T-cell (primary cell): ENCODE measurements at regions not wholly inside any gene's neighbourhood (a gene's known extent, or its start where the extent isn't known, plus 50 kb on each side); places are given as distances from the start of the nearest gene placed in this dataset.
"Not testable (repeated sequence)": the region's sequence is repeated elsewhere in the genome, so short reads cannot be mapped to it uniquely, and the experiment has no call there.

Experiments
- ATAC-seq, 4 experiments: fragments of 200-7000 bp in 3 of 4; fragments of 150-1000 bp in 1 of 4; cut with Tn5 transposase; replicated peaks in 1 of 4; 1 replicate in 3 of 4; 2 replicates in 1 of 4; pipeline ENCODE4 v1.10.0; 2021; ENCODE audit warnings: moderate library complexity in 3 of 4, mild to moderate bottlenecking in 2 of 4, moderate number of reproducible peaks in 1 of 4
- CTCF ChIA-PET, 2 donors: fragments of 300-600 bp; sonication (Branson Sonifier 250); formaldehyde crosslinking; loops; one replicate each; lab custom pipeline; 2022; ENCODE audit warnings: antibody characterized with exemption in 2 of 2; lab: Charles Lee
- POLR2A ChIA-PET, 2 donors: fragments of 300-600 bp; sonication (Branson Sonifier 250); formaldehyde crosslinking; loops; one replicate each; lab custom pipeline; 2022; ENCODE audit warnings: antibody characterized with exemption in 2 of 2; lab: Charles Lee
- DNase-seq, 35 experiments: peaks; one replicate each; pipeline versions ENCODE4 v3.0.0 to v3.0.0-alpha.2; 2013 to 2023
- H3K27ac ChIP-seq: one replicate; pipeline ENCODE4 v1.5.1; 2013; ENCODE audit warnings: low read length
- H3K27me3 ChIP-seq, 2 experiments: replicated peaks in 1 of 2; 1 replicate in 1 of 2; 2 replicates in 1 of 2; pipeline versions ENCODE4 v1.6.1 to v1.7.0; 2013; ENCODE audit warnings: low read length in 1 of 2, mixed read lengths in 1 of 2; ENCODE audit not compliant: control insufficient read depth in 2 of 2, insufficient read depth in 2 of 2; ENCODE audit errors: extremely low read depth in 1 of 2
- H3K36me3 ChIP-seq, 2 donors: 1 replicate in 1 of 2; 2 replicates in 1 of 2; pipeline versions ENCODE4 v1.6.1 to v1.7.0; 2013; ENCODE audit warnings: low read length in 1 of 2; ENCODE audit not compliant: control insufficient read depth in 2 of 2, insufficient read depth in 1 of 2; ENCODE audit errors: extremely low read depth in 1 of 2
- H3K4me1 ChIP-seq, 2 experiments: 1 replicate in 1 of 2; 2 replicates in 1 of 2; pipeline versions ENCODE4 v1.6.1 to v1.7.0; 2013; ENCODE audit warnings: low read length in 2 of 2, mixed read lengths in 1 of 2; ENCODE audit not compliant: insufficient read depth in 2 of 2, control insufficient read depth in 1 of 2; ENCODE audit errors: extremely low read depth in 1 of 2
- H3K4me3 ChIP-seq, 2 donors: 1 replicate in 1 of 2; 2 replicates in 1 of 2; pipeline versions ENCODE4 v1.5.1 to v1.7.0; 2013; ENCODE audit warnings: mild to moderate bottlenecking in 2 of 2, low read length in 1 of 2, moderate library complexity in 1 of 2; ENCODE audit not compliant: control insufficient read depth in 1 of 2; ENCODE audit errors: extremely low read depth in 1 of 2
- H3K9me3 ChIP-seq: 2 replicates; pipeline ENCODE4 v1.7.0; 2013
- H3K27ac Mint-ChIP-seq, 2 donors: one replicate each; pipeline ENCODE4 v1.8.0; 2020 to 2021; ENCODE audit warnings: mild to moderate bottlenecking in 2 of 2, mixed read lengths in 2 of 2
- H3K27me3 Mint-ChIP-seq, 2 donors: one replicate each; pipeline ENCODE4 v1.8.0; 2021 to 2022; ENCODE audit warnings: mixed read lengths in 2 of 2
- H3K36me3 Mint-ChIP-seq: one replicate; pipeline ENCODE4 v1.8.0; 2021; ENCODE audit warnings: mixed read lengths
- H3K4me1 Mint-ChIP-seq, 3 donors: one replicate each; pipeline ENCODE4 v1.8.0; 2020 to 2022; ENCODE audit warnings: mixed read lengths in 3 of 3, mild to moderate bottlenecking in 1 of 3
- H3K4me3 Mint-ChIP-seq, 3 donors: one replicate each; pipeline ENCODE4 v1.8.0; 2020 to 2022; ENCODE audit warnings: mild to moderate bottlenecking in 3 of 3, mixed read lengths in 3 of 3, moderate library complexity in 3 of 3
- H3K9me3 Mint-ChIP-seq, 3 donors: one replicate each; pipeline ENCODE4 v1.8.0; 2020 to 2022; ENCODE audit warnings: mixed read lengths in 3 of 3
- whole genome bisulfite sequencing: methylation state at CpG from one replicate; pipeline ENCODE4 v1.1.5; 2013; ENCODE audit warnings: missing lambda C conversion rate; ENCODE audit not compliant: insufficient coverage; 5-methylcytosine and 5-hydroxymethylcytosine counted together

DNA sequence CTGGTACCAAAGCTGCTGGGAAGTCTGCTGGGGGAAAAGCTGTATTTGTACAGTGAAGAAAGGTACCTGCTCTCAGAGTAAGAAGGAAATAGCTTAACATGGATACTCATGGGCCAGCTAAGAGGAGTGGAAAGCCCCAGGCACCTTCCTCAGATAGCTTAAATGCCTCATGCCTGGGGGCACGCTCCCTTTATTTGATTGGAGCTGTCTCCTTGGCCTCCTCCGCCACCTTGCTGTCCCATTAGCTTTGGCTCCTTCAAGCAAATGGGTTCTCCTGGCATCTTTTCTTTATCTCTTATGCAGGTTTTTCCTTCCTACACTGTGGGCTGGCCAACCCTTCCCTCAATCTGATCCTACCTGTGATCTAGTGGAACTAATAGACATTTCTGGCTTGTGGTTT is 318.5 kb downstream of the SH2D4B start:
- H3K36me3 ChIP-seq: no peaks in the 10 kb centered on the region
- H3K9me3 ChIP-seq: no peaks in the 10 kb centered on the region
- POLR2A ChIA-PET: no interaction called here
- no peak for DNase-seq
- ATAC-seq: no peak
- CTCF ChIA-PET: no interaction called here
- no peak overlapping the region for H3K4me3 ChIP-seq
- H3K27ac Mint-ChIP-seq: no peak overlapping the region
- H3K4me1 ChIP-seq: no peaks in the 10 kb centered on the region
- H3K27ac ChIP-seq: no peak overlapping the region
- peaks cover 2 to 18% of the 10 kb centered on the region in 2 donors for H3K27me3 Mint-ChIP-seq
- no peak overlapping the region for H3K4me3 Mint-ChIP-seq
- H3K27me3 ChIP-seq: no peaks in the 10 kb centered on the region
- WGBS: 83% methylated on average over 2 of the region's 2 CpGs
- H3K36me3 Mint-ChIP-seq: no peaks in the 10 kb centered on the region
- no peaks in the 10 kb centered on the region for H3K4me1 Mint-ChIP-seq
- H3K9me3 Mint-ChIP-seq: no peaks in the 10 kb centered on the region

DNA sequence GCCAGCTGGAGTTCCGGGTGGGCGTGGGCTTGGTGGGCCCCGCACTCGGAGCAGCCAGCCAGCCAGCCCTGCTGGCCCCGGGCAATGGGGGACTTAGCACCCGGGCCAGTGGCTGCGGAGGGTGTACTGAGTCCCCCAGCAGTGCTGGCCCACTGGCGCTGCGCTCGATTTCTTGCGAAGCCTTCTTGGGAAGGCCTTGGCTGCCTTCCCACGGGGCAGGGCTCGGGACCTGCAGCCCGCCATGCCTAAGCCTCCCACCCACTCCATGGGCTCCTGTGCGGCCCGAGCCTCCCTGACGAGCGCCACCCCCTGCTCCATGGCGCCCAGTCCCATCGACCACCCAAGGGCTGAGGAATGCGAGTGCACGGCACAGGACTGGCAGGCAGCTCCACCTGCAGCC is 321.6 kb downstream of the SH2D4B start:
- H3K36me3 Mint-ChIP-seq, CTCF ChIA-PET, DNase-seq, POLR2A ChIA-PET, H3K27me3 ChIP-seq, H3K9me3 Mint-ChIP-seq, H3K27ac Mint-ChIP-seq, H3K4me3 Mint-ChIP-seq, ATAC-seq, H3K4me1 ChIP-seq, H3K36me3 ChIP-seq, H3K4me1 Mint-ChIP-seq, H3K9me3 ChIP-seq, H3K27ac ChIP-seq, H3K4me3 ChIP-seq, H3K27me3 Mint-ChIP-seq: not testable (repeated sequence)
- WGBS: 88% methylated on average over 7 of the region's 22 CpGs

GRCh38 chr10:80860719-80861118 is 323.0 kb downstream of the SH2D4B start:
- no peak overlapping the region for H3K27ac Mint-ChIP-seq
- H3K4me3 Mint-ChIP-seq: no peak overlapping the region
- ATAC-seq (no peak), DNase-seq (no peak)
- ChIA-PET CTCF (no interaction called here), POLR2A (no interaction called here)
- H3K4me3 ChIP-seq: no peak overlapping the region
- WGBS: 100% methylated on average over 1 of the region's 1 CpG
- no peaks in the 10 kb centered on the region for H3K36me3 Mint-ChIP-seq
- no peaks in the 10 kb centered on the region for H3K4me1 ChIP-seq
- H3K36me3 ChIP-seq: no peaks in the 10 kb centered on the region
- H3K27me3 Mint-ChIP-seq: peaks cover 1 to 2% of the 10 kb centered on the region in 2 donors
- H3K27me3 ChIP-seq: no peaks in the 10 kb centered on the region
- no peaks in the 10 kb centered on the region for H3K9me3 Mint-ChIP-seq
- no peak overlapping the region for H3K27ac ChIP-seq
- H3K9me3 ChIP-seq: no peaks in the 10 kb centered on the region
- H3K4me1 Mint-ChIP-seq: no peaks in the 10 kb centered on the region

DNA sequence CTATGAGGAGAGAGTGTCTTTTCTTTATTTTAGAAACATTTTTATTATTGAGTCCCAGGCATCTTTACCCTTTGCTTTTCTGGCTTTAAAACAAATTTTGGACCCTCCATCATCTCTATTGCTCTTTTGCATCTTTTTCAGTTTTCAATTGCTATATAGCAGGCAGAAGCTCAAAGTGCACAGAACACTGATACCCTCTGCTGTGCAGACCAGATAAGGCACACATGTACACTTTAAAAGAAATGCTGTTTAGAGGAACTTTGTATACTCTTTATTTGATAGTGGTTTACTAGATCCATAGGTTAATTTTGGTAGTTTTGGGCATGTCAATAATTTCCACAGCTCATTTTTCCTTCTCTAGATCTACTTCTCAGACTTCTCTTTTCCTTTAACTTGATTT is 324.2 kb downstream of the SH2D4B start:
- no peaks in the 10 kb centered on the region for H3K27me3 ChIP-seq
- Mint-ChIP-seq H3K36me3 (no peaks in the 10 kb centered on the region), H3K27ac (no peak overlapping the region), H3K9me3 (no peaks in the 10 kb centered on the region), H3K4me1 (no peaks in the 10 kb centered on the region), H3K27me3 (peaks cover 8 to 10% of the 10 kb centered on the region in 2 donors), H3K4me3 (no peak overlapping the region)
- H3K36me3 ChIP-seq: no peaks in the 10 kb centered on the region
- POLR2A ChIA-PET: no interaction called here
- H3K9me3 ChIP-seq: no peaks in the 10 kb centered on the region
- H3K4me3 ChIP-seq: no peak overlapping the region
- H3K4me1 ChIP-seq: no peaks in the 10 kb centered on the region
- H3K27ac ChIP-seq: no peak overlapping the region
- CTCF ChIA-PET: no interaction called here
- ATAC-seq (no peak), DNase-seq (no peak)

GRCh38 chr10:80870282-80870681 is 332.6 kb downstream of the SH2D4B start:
- no peak overlapping the region for H3K27ac ChIP-seq
- CTCF ChIA-PET: no interaction called here

GRCh38 chr10:80871083-80871482 is 333.4 kb downstream of the SH2D4B start:
- ATAC-seq (no peak), DNase-seq (no peak)
- H3K27me3 Mint-ChIP-seq: peaks cover 6 to 10% of the 10 kb centered on the region in 2 donors
- H3K4me3 Mint-ChIP-seq: no peak overlapping the region
- H3K27ac ChIP-seq: no peak overlapping the region
- H3K4me1 ChIP-seq: no peaks in the 10 kb centered on the region
- no peaks in the 10 kb centered on the region for H3K27me3 ChIP-seq
- no peaks in the 10 kb centered on the region for H3K36me3 Mint-ChIP-seq
- POLR2A ChIA-PET: no interaction called here
- H3K36me3 ChIP-seq: no peaks in the 10 kb centered on the region
- H3K27ac Mint-ChIP-seq: no peak overlapping the region
- CTCF ChIA-PET: no interaction called here
- no peak overlapping the region for H3K4me3 ChIP-seq
- peaks cover 8 to 18% (median 10%) of the 10 kb centered on the region in 3 donors for H3K9me3 Mint-ChIP-seq
- no peaks in the 10 kb centered on the region for H3K9me3 ChIP-seq
- H3K4me1 Mint-ChIP-seq: no peaks in the 10 kb centered on the region

More at GRCh38 chr10:80870282-80870681, 332.6 kb downstream of the SH2D4B start:
- H3K4me1 ChIP-seq: no peaks in the 10 kb centered on the region
- no peak for ATAC-seq
- no peaks in the 10 kb centered on the region for H3K27me3 ChIP-seq
- Mint-ChIP-seq H3K27ac (no peak overlapping the region), H3K4me1 (no peaks in the 10 kb centered on the region), H3K4me3 (no peak overlapping the region), H3K27me3 (peaks cover 11 to 16% of the 10 kb centered on the region in 2 donors), H3K36me3 (no peaks in the 10 kb centered on the region), H3K9me3 (peaks cover 5 to 18% (median 10%) of the 10 kb centered on the region in 3 donors)
- H3K9me3 ChIP-seq: no peaks in the 10 kb centered on the region
- POLR2A ChIA-PET: no interaction called here
- DNase-seq: no peak
- no CpG with 5 or more reads among the region's 1 CpG for WGBS
- no peaks in the 10 kb centered on the region for H3K36me3 ChIP-seq
- no peak overlapping the region for H3K4me3 ChIP-seq

DNA sequence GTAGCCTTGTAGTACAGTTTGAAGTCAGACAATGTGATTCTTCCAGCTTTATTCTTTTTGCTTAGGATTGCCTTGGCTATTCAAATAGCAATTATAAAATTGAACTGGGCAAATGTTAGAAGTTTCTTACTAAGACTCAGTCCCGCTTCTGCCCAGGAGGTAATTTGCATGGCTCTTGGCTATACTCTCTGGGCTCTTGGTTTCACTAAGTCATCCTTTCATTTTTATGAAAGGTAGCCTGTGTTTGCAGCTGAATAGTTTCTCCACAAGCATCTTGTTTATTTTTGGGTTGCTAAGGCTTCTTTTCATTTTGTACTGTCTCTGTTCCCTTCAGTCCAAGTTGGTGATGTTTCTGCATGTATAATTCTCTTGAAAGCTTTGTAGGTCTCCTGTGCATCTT is 340.6 kb downstream of the SH2D4B start:
- Histone ChIP-seq H3K9me3 (no peaks in the 10 kb centered on the region), H3K4me3 (no peak overlapping the region), H3K27ac (no peak overlapping the region), H3K27me3 (no peaks in the 10 kb centered on the region), H3K36me3 (no peaks in the 10 kb centered on the region), H3K4me1 (no peaks in the 10 kb centered on the region)
- H3K4me3 Mint-ChIP-seq: no peak overlapping the region
- H3K4me1 Mint-ChIP-seq: no peaks in the 10 kb centered on the region
- H3K9me3 Mint-ChIP-seq: peaks cover 4 to 22% (median 5%) of the 10 kb centered on the region in 3 donors
- POLR2A ChIA-PET: no interaction called here
- peaks cover 6 to 10% of the 10 kb centered on the region in 2 donors for H3K27me3 Mint-ChIP-seq
- DNase-seq: no peak
- WGBS: 100% methylated on average over 1 of the region's 1 CpG
- H3K27ac Mint-ChIP-seq: no peak overlapping the region
- no peak for ATAC-seq
- no peaks in the 10 kb centered on the region for H3K36me3 Mint-ChIP-seq
- CTCF ChIA-PET: no interaction called here
